NCI-H1930 (cell line): ENCODE measurements at regions not wholly inside any gene's neighbourhood (a gene's known extent, or its start where the extent isn't known, plus 50 kb on each side); places are given as distances from the start of the nearest gene placed in this dataset.

Source experiments
- DNase-seq, 2 experiments: peaks; one replicate each; lab custom pipeline; 2025; lab: John Stamatoyannopoulos, UW

- DNase-seq = no peak
Measured at GRCh38 chr6:109315341-109316110, 66.7 kb downstream of the CD164 start.

GRCh38 chr6:109314313-109314712, 68.0 kb downstream of the CD164 start:
- no peak for DNase-seq

- no peak for DNase-seq
Measured at GRCh38 chr6:109313139-109313538, 69.1 kb downstream of the CD164 start.

GRCh38 chr6:109311471-109311870, 70.8 kb downstream of the CD164 start:
- DNase-seq = no peak

- no peak for DNase-seq
Measured at GRCh38 chr6:109309917-109310316, 72.3 kb downstream of the CD164 start.

- DNase-seq = no peak
Measured at GRCh38 chr6:109308018-109308492, 74.2 kb downstream of the CD164 start.

- DNase-seq = no peak
Measured at GRCh38 chr6:109306733-109307132, 75.5 kb downstream of the CD164 start.

GRCh38 chr6:109305028-109305427, 77.2 kb downstream of the CD164 start:
- DNase-seq = no peak

GRCh38 chr6:109304284-109305015, 77.8 kb downstream of the CD164 start:
- DNase-seq = no peak

GRCh38 chr6:109303640-109304283, 78.5 kb downstream of the CD164 start:
- DNase-seq = no peak

- DNase-seq = no peak
Measured at GRCh38 chr6:109303164-109303563, 79.1 kb downstream of the CD164 start.

GRCh38 chr6:109302176-109302575, 80.1 kb downstream of the CD164 start:
- no peak for DNase-seq

GRCh38 chr6:109301418-109301817, 80.8 kb downstream of the CD164 start:
- no peak for DNase-seq

GRCh38 chr6:109300874-109301273, 81.4 kb downstream of the CD164 start:
- DNase-seq = no peak

- DNase-seq = no peak
Measured at GRCh38 chr6:109299776-109300564, 82.3 kb downstream of the CD164 start.

GRCh38 chr6:109299265-109299607, 83.0 kb downstream of the CD164 start:
- no peak for DNase-seq

- DNase-seq = no peak
Measured at GRCh38 chr6:109298605-109299264, 83.5 kb downstream of the CD164 start.

GRCh38 chr6:109297406-109298110, 84.7 kb downstream of the CD164 start:
- no peak for DNase-seq

GRCh38 chr6:109296971-109297372, 85.3 kb downstream of the CD164 start:
- no peak for DNase-seq

GRCh38 chr6:109296452-109296851, 85.8 kb downstream of the CD164 start:
- DNase-seq = peak; percentile 74 to 77

- no peak for DNase-seq
Measured at GRCh38 chr6:109295774-109296156, 86.5 kb downstream of the CD164 start.
